GM13976 (cell line): ENCODE measurements at regions not wholly inside any gene's neighbourhood (a gene's known extent, or its start where the extent isn't known, plus 50 kb on each side); places are given as distances from the start of the nearest gene placed in this dataset.

Experiments
- DNase-seq: peaks from one replicate; pipeline ENCODE4 v3.0.0; 2012; ENCODE audit warnings: low spot score
- CTCF ChIP-seq: IDR thresholded peaks from 2 replicates; pipeline ENCODE4 v1.5.1; 2012; ENCODE audit warnings: borderline replicate concordance, mild to moderate bottlenecking; ENCODE audit not compliant: insufficient read depth; ENCODE audit errors: extremely low read depth, missing control alignments, control extremely low read depth
- in situ Hi-C: fragments of 300-500 bp; cut with MboI; formaldehyde crosslinking; loops from one replicate; pipeline ENCODE4 v1.12.0; 2022; ENCODE audit warnings: low sequenced_read_pairs, mixed read lengths, inconsistent platforms; ENCODE audit not compliant: unreplicated experiment

GRCh38 chrX:95029571-95029970 lies 1355.6 kb downstream of the FAM133A start:
- in situ Hi-C loops, result no loop called here
- TF ChIP-seq CTCF, result no peak
- no peak for DNase-seq

- peak; percentile 0 for DNase-seq
- in situ Hi-C loops, result no loop called here
- TF ChIP-seq CTCF, result no peak
These were observed 1366.1 kb downstream of the FAM133A start for GRCh38 chrX:95040104-95040503.

GRCh38 chrX:95044331-95044730 lies 1370.3 kb downstream of the FAM133A start:
- in situ Hi-C loops, result no loop called here
- TF ChIP-seq CTCF, result no peak
- no peak for DNase-seq

GRCh38 chrX:95055991-95056390 lies 1382.0 kb downstream of the FAM133A start:
- in situ Hi-C loops, result no loop called here
- TF ChIP-seq CTCF, result no peak
- no peak for DNase-seq

GRCh38 chrX:95056901-95057300 lies 1382.9 kb downstream of the FAM133A start:
- no peak for TF ChIP-seq CTCF
- no peak for DNase-seq
- in situ Hi-C loops, result no loop called here

- TF ChIP-seq CTCF, result no peak
- in situ Hi-C loops, result no loop called here
These were observed 1383.3 kb downstream of the FAM133A start for GRCh38 chrX:95057341-95057740.

GRCh38 chrX:95058815-95059214 lies 1384.8 kb downstream of the FAM133A start:
- no peak for DNase-seq
- no peak for TF ChIP-seq CTCF
- in situ Hi-C loops, result no loop called here

More at GRCh38 chrX:95057341-95057740, 1383.3 kb downstream of the FAM133A start:
- DNase-seq, result no peak
